Femur (tissue), 1 donor: ENCODE measurements at regions not wholly inside any gene's neighbourhood (a gene's known extent, or its start where the extent isn't known, plus 50 kb on each side); places are given as distances from the start of the nearest gene placed in this dataset.
"Not testable (repeated sequence)": the region's sequence is repeated elsewhere in the genome, so short reads cannot be mapped to it uniquely, and the experiment has no call there.

Experiments used
- DNase-seq: peaks from one replicate; pipeline ENCODE4 v3.0.0-alpha.2; 2017

- no peak for DNase-seq
Observed at GRCh38 chr12:59131462-59131861, 211.2 kb upstream of the LRIG3 start.

- peak; percentile 28 for DNase-seq
Observed at GRCh38 chr12:59122784-59123183, 202.5 kb upstream of the LRIG3 start.

- no peak for DNase-seq
Observed at GRCh38 chr12:59121451-59121850, 201.1 kb upstream of the LRIG3 start.

- no peak for DNase-seq
Observed at GRCh38 chr12:59119676-59120075, 199.4 kb upstream of the LRIG3 start.

- DNase-seq: no peak
Observed at GRCh38 chr12:59118356-59118755, 198.1 kb upstream of the LRIG3 start.

GRCh38 chr12:59115995-59116394, 195.7 kb upstream of the LRIG3 start:
- DNase-seq: no peak

- no peak for DNase-seq
Observed at GRCh38 chr12:59115526-59115925, 195.2 kb upstream of the LRIG3 start.

- DNase-seq: peak; percentile 89
Observed at GRCh38 chr12:59113831-59114615, 193.7 kb upstream of the LRIG3 start.

GRCh38 chr12:59111851-59112250, 191.5 kb upstream of the LRIG3 start:
- no peak for DNase-seq

GRCh38 chr12:59108516-59108915, 188.2 kb upstream of the LRIG3 start:
- DNase-seq: not testable (repeated sequence)

GRCh38 chr12:59100585-59100984, 180.3 kb upstream of the LRIG3 start:
- no peak for DNase-seq

GRCh38 chr12:59097876-59098275, 177.6 kb upstream of the LRIG3 start:
- DNase-seq: no peak

- DNase-seq: no peak
Observed at GRCh38 chr12:59096246-59096645, 175.9 kb upstream of the LRIG3 start.

- no peak for DNase-seq
Observed at GRCh38 chr12:59093073-59093772, 172.9 kb upstream of the LRIG3 start.

- peak; percentile 68 for DNase-seq
Observed at GRCh38 chr12:59088673-59089072, 168.4 kb upstream of the LRIG3 start.

- no peak for DNase-seq
Observed at GRCh38 chr12:59087691-59088090, 167.4 kb upstream of the LRIG3 start.

GRCh38 chr12:59087077-59087673, 166.9 kb upstream of the LRIG3 start:
- no peak for DNase-seq

- DNase-seq: no peak
Observed at GRCh38 chr12:59086126-59086525, 165.8 kb upstream of the LRIG3 start.

GRCh38 chr12:59085690-59086089, 165.4 kb upstream of the LRIG3 start:
- DNase-seq: no peak

- DNase-seq: peak; percentile 83
Observed at GRCh38 chr12:59084511-59085375, 164.4 kb upstream of the LRIG3 start.

GRCh38 chr12:59082952-59083351, 162.6 kb upstream of the LRIG3 start:
- no peak for DNase-seq

- DNase-seq: no peak
Observed at GRCh38 chr12:59080101-59080500, 159.8 kb upstream of the LRIG3 start.

GRCh38 chr12:59079472-59079871, 159.2 kb upstream of the LRIG3 start:
- DNase-seq: no peak
